ENCODE measurements at regions not wholly inside any gene's neighbourhood (a gene's known extent, or its start where the extent isn't known, plus 50 kb on each side); places are given as distances from the start of the nearest gene placed in this dataset.
"Not testable (repeated sequence)": the region's sequence is repeated elsewhere in the genome, so short reads cannot be mapped to it uniquely, and the experiment has no call there.

- H3K23ac ChIP-seq (ENCODE audit: low read depth, low read length); H4K20me1 ChIP-seq (ENCODE audit: insufficient read depth, low read length); H3K27ac ChIP-seq (ENCODE audit: insufficient read depth, low read length); dilution Hi-C loops (cut with HindIII; ENCODE audit: low sequenced_read_pairs, unreplicated experiment); H3K56ac ChIP-seq (ENCODE audit: extremely low read depth, insufficient read depth, low read length); ATAC-seq (ENCODE audit: low read depth); in situ Hi-C loops (cut with MboI; ENCODE audit: low sequenced_read_pairs); H3K9me1 ChIP-seq (ENCODE audit: insufficient read depth, low read length); H3K79me1 ChIP-seq (ENCODE audit: low read depth in 1 of 2, low read length in 2 of 2); H3K4me2 ChIP-seq (ENCODE audit: low read depth, low read length); BruUV-seq (replicated peaks); intact Hi-C loops (cut with micrococcal nuclease); H3K4ac ChIP-seq (ENCODE audit: low read depth, low read length); H2BK20ac ChIP-seq (ENCODE audit: low read depth, low read length); DNase-seq; H3K4me3 ChIP-seq (ENCODE audit: insufficient read depth, low read depth, low read length); H3K36me3 ChIP-seq (ENCODE audit: control insufficient read depth, insufficient read depth, low read length); H2AK9ac ChIP-seq (replicated peaks; ENCODE audit: low read depth, low read length, poor library complexity); H2BK5ac ChIP-seq (ENCODE audit: low read depth, low read length, poor library complexity, severe bottlenecking); POLR2A ChIA-PET (ENCODE audit: unreplicated experiment); H2BK120ac ChIP-seq (ENCODE audit: low read depth, low read length); H3K9ac ChIP-seq (ENCODE audit: low read depth, low read length); H3K14ac ChIP-seq (replicated peaks; ENCODE audit: low read depth, low read length); H2BK15ac ChIP-seq (ENCODE audit: low read depth, low read length); H3K18ac ChIP-seq (ENCODE audit: low read depth, low read length); H3K4me1 ChIP-seq (ENCODE audit: control insufficient read depth, insufficient read depth, low read length); H4K5ac ChIP-seq (ENCODE audit: low read depth, low read length); H4K8ac ChIP-seq (ENCODE audit: low read depth in 2 of 2, low read length in 2 of 2); H2AK5ac ChIP-seq (ENCODE audit: low read depth, low read length); H2AFZ ChIP-seq (replicated peaks; ENCODE audit: low read length, poor library complexity); CTCF ChIA-PET; H4K91ac ChIP-seq (ENCODE audit: insufficient read depth, low read depth, low read length); H3K27me3 ChIP-seq (ENCODE audit: control insufficient read depth, insufficient read depth, low read length); H3K9me3 ChIP-seq (ENCODE audit: control insufficient read depth, insufficient read depth, low read length): not testable (repeated sequence)
- WGBS, 2 experiments (ENCODE audit: extremely low coverage in 2 of 2, insufficient read length in 1 of 2), result no CpG with 5 or more reads among the region's 4 CpGs
Observed at GRCh38 chr7:76931441-76931840, 100.7 kb downstream of the SPDYE17 start.

GRCh38 chr7:76930416-76930815 lies 101.7 kb downstream of the SPDYE17 start:
- H3K36me3 ChIP-seq (ENCODE audit: control insufficient read depth, insufficient read depth, low read length); H2BK5ac ChIP-seq (ENCODE audit: low read depth, low read length, poor library complexity, severe bottlenecking); H3K9ac ChIP-seq (ENCODE audit: low read depth, low read length); CTCF ChIA-PET; H3K4me1 ChIP-seq (ENCODE audit: control insufficient read depth, insufficient read depth, low read length); H2BK120ac ChIP-seq (ENCODE audit: low read depth, low read length); H4K5ac ChIP-seq (ENCODE audit: low read depth, low read length); H4K20me1 ChIP-seq (ENCODE audit: insufficient read depth, low read length); H2AK5ac ChIP-seq (ENCODE audit: low read depth, low read length); H3K14ac ChIP-seq (replicated peaks; ENCODE audit: low read depth, low read length); H3K9me3 ChIP-seq (ENCODE audit: control insufficient read depth, insufficient read depth, low read length); H3K23ac ChIP-seq (ENCODE audit: low read depth, low read length); intact Hi-C loops (cut with micrococcal nuclease); in situ Hi-C loops (cut with MboI; ENCODE audit: low sequenced_read_pairs); H4K91ac ChIP-seq (ENCODE audit: insufficient read depth, low read depth, low read length); H3K9me1 ChIP-seq (ENCODE audit: insufficient read depth, low read length); H3K79me1 ChIP-seq (ENCODE audit: low read depth in 1 of 2, low read length in 2 of 2); BruUV-seq (replicated peaks); H3K27me3 ChIP-seq (ENCODE audit: control insufficient read depth, insufficient read depth, low read length); H3K4me2 ChIP-seq (ENCODE audit: low read depth, low read length); H2BK15ac ChIP-seq (ENCODE audit: low read depth, low read length); H3K4ac ChIP-seq (ENCODE audit: low read depth, low read length); dilution Hi-C loops (cut with HindIII; ENCODE audit: low sequenced_read_pairs, unreplicated experiment); H2AK9ac ChIP-seq (replicated peaks; ENCODE audit: low read depth, low read length, poor library complexity); H4K8ac ChIP-seq (ENCODE audit: low read depth in 2 of 2, low read length in 2 of 2); DNase-seq; H3K56ac ChIP-seq (ENCODE audit: extremely low read depth, insufficient read depth, low read length); H3K4me3 ChIP-seq (ENCODE audit: insufficient read depth, low read depth, low read length); H3K27ac ChIP-seq (ENCODE audit: insufficient read depth, low read length); H2BK20ac ChIP-seq (ENCODE audit: low read depth, low read length); ATAC-seq (ENCODE audit: low read depth); POLR2A ChIA-PET (ENCODE audit: unreplicated experiment); H3K18ac ChIP-seq (ENCODE audit: low read depth, low read length); H2AFZ ChIP-seq (replicated peaks; ENCODE audit: low read length, poor library complexity): not testable (repeated sequence)
- WGBS, 2 experiments (ENCODE audit: extremely low coverage in 2 of 2, insufficient read length in 1 of 2), result no CpG with 5 or more reads among the region's 5 CpGs

Measured in IMR-90 (cell line).